ENCODE measurements at regions not wholly inside any gene's neighbourhood (a gene's known extent, or its start where the extent isn't known, plus 50 kb on each side); places are given as distances from the start of the nearest gene placed in this dataset.

DNA sequence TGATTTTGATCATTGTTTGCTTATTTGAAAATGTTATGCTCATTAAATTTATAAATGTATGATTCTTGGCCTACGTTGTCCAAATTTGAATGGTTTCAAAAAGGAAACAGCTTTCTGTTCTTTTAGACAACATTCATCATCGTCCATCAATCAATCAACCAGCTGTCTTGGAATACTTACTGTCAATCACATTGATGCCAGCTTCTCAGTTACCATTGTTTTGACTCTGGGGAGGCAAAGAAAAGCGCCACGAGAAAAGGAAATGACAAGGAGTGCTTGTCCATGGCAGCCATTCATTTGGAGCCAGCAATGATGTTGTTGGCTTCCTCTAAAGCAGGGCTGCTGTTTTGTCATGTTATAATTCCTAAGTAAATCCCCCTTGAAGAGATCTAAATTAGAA is 62.2 kb upstream of the TP63 start:
- TF ChIP-seq, protein P1, sequence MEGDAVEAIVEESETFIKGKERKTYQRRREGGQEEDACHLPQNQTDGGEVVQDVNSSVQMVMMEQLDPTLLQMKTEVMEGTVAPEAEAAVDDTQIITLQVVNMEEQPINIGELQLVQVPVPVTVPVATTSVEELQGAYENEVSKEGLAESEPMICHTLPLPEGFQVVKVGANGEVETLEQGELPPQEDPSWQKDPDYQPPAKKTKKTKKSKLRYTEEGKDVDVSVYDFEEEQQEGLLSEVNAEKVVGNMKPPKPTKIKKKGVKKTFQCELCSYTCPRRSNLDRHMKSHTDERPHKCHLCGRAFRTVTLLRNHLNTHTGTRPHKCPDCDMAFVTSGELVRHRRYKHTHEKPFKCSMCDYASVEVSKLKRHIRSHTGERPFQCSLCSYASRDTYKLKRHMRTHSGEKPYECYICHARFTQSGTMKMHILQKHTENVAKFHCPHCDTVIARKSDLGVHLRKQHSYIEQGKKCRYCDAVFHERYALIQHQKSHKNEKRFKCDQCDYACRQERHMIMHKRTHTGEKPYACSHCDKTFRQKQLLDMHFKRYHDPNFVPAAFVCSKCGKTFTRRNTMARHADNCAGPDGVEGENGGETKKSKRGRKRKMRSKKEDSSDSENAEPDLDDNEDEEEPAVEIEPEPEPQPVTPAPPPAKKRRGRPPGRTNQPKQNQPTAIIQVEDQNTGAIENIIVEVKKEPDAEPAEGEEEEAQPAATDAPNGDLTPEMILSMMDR (IDR thresholded peaks at IDR 0.05) = no peak
- TF ChIP-seq POLR2A (IDR thresholded peaks at IDR 0.05) = no peak
